GM12878 (cell line): ENCODE measurements at regions not wholly inside any gene's neighbourhood (a gene's known extent, or its start where the extent isn't known, plus 50 kb on each side); places are given as distances from the start of the nearest gene placed in this dataset.

Experiments used
- ATAC-seq: fragments of 200-7000 bp; cut with Tn5 transposase; 3 replicates; pipeline ENCODE4 v1.9.1; 2020; ENCODE audit warnings: mild to moderate bottlenecking, moderate library complexity
- BruUV-seq: library from RNA; stranded (reverse); fragments of 400-500 nt; replicated peaks from 2 replicates; lab custom pipeline; 2021; lab: Mats Ljungman, UMichigan
- CTCF ChIA-PET: fragments of 300-600 bp; sonication (Branson Sonifier 250); formaldehyde crosslinking; extraction: SDS; loops from one replicate; lab custom pipeline; 2021; ENCODE audit warnings: inconsistent platforms; lab: Yijun Ruan, JAX
- POLR2A ChIA-PET: fragments of 350-600 bp; formaldehyde crosslinking; extraction: SDS; loops from one replicate; lab custom pipeline; 2021; ENCODE audit warnings: inconsistent platforms; lab: Charles Lee
- RAD21 ChIA-PET: fragments of 300-600 bp; sonication (Branson Sonifier 250); formaldehyde crosslinking; loops from one replicate; lab custom pipeline; 2023; ENCODE audit warnings: antibody characterized with exemption; ENCODE audit not compliant: unreplicated experiment; lab: Charles Lee
- SMC1A ChIA-PET: fragments of 300-600 bp; sonication (Branson Sonifier 250); formaldehyde crosslinking; loops from one replicate; lab custom pipeline; 2023; ENCODE audit not compliant: unreplicated experiment, uncharacterized antibody; lab: Charles Lee
- DNase-seq: peaks from one replicate; pipeline ENCODE4 v3.0.0-alpha.2; 2011; ENCODE audit warnings: low read depth, low spot score
- FAIRE-seq: peaks from 3 replicates; lab custom pipeline; 2011; peaks lifted over from hg19 to GRCh38; lab: Jason Lieb, UNC
- H2AFZ ChIP-seq: 2 replicates; pipeline ENCODE4 v1.6.0; 2011; ENCODE audit warnings: low read depth, low read length, control low read depth; ENCODE audit not compliant: control insufficient read depth
- H3K27ac ChIP-seq: 2 replicates; pipeline ENCODE4 v1.5.1; 2011; ENCODE audit warnings: control low read depth; ENCODE audit not compliant: control insufficient read depth, insufficient read depth
- H3K27me3 ChIP-seq, 2 experiments: replicated peaks in 1 of 2; 2 replicates each; pipeline versions ENCODE4 v1.6.0 to v1.6.1; 2011; ENCODE audit warnings: low read length in 1 of 2; ENCODE audit not compliant: control insufficient read depth in 2 of 2, insufficient read depth in 2 of 2
- H3K36me3 ChIP-seq, 2 experiments: 2 replicates each; pipeline ENCODE4 v1.5.1; 2011; ENCODE audit warnings: low read length in 1 of 2; ENCODE audit not compliant: control insufficient read depth in 2 of 2, insufficient read depth in 2 of 2
- H3K4me1 ChIP-seq: 2 replicates; pipeline ENCODE4 v1.6.1; 2011; ENCODE audit warnings: mild to moderate bottlenecking, low read length, moderate library complexity, mixed read lengths; ENCODE audit not compliant: control insufficient read depth, insufficient read depth
- H3K4me2 ChIP-seq: 2 replicates; pipeline ENCODE4 v1.6.0; 2011; ENCODE audit warnings: control low read depth; ENCODE audit not compliant: control insufficient read depth, insufficient read depth
- H3K4me3 ChIP-seq: fragments of 200-600 bp; sonication (generic); 2 replicates; pipeline ENCODE4 v1.5.1; 2016
- H3K79me2 ChIP-seq: 2 replicates; pipeline ENCODE4 v1.6.0; 2011; ENCODE audit warnings: low read length; ENCODE audit not compliant: control insufficient read depth, insufficient read depth
- H3K9ac ChIP-seq: 2 replicates; pipeline ENCODE4 v1.8.0; 2011; ENCODE audit warnings: low read length, control low read depth, mixed read lengths; ENCODE audit not compliant: control insufficient read depth, insufficient read depth
- H3K9me3 ChIP-seq: replicated peaks from 3 replicates; pipeline ENCODE4 v1.5.1; 2011; ENCODE audit warnings: mild to moderate bottlenecking, low read length; ENCODE audit not compliant: control insufficient read depth, insufficient read depth
- H4K20me1 ChIP-seq: 2 replicates; pipeline ENCODE4 v1.6.0; 2011; ENCODE audit not compliant: control insufficient read depth, insufficient read depth
- CBFB ChIP-seq: IDR thresholded peaks from 2 replicates; pipeline ENCODE4 v1.6.1; 2016; ENCODE audit warnings: antibody characterized with exemption, low read depth
- CEBPB ChIP-seq, 2 experiments: fragments of 150-350 bp in 1 of 2; IDR thresholded peaks; 2 replicates each; pipeline ENCODE4 v1.6.1; 2012 to 2014; ENCODE audit warnings: low read depth in 2 of 2, low read length in 2 of 2, borderline replicate concordance in 1 of 2, inconsistent platforms in 1 of 2
- HDAC6 ChIP-seq: fragments of 200-600 bp; sonication (generic); IDR thresholded peaks from one replicate; pipeline ENCODE4 v1.8.0; 2017; ENCODE audit warnings: antibody characterized with exemption; ENCODE audit not compliant: unreplicated experiment
- NRF1 ChIP-seq: conservative IDR thresholded peaks from 2 replicates; pipeline ENCODE4 v1.6.1; 2011; ENCODE audit warnings: mild to moderate bottlenecking, low read depth, low read length, improper control_type of control experiment
- PAX5 ChIP-seq: IDR thresholded peaks from 2 replicates; pipeline ENCODE4 v1.6.1; 2011; ENCODE audit warnings: low read depth, low read length, borderline replicate concordance
- TARDBP ChIP-seq: IDR thresholded peaks from 2 replicates; pipeline ENCODE4 v1.6.1; 2016; ENCODE audit warnings: borderline replicate concordance
- TBL1XR1 ChIP-seq: IDR thresholded peaks from 2 replicates; pipeline ENCODE4 v1.6.1; 2012; ENCODE audit warnings: low read depth, low read length, improper control_type of control experiment
- TCF7 ChIP-seq: IDR thresholded peaks from 2 replicates; pipeline ENCODE4 v1.6.1; 2014; ENCODE audit warnings: antibody characterized with exemption, borderline replicate concordance
- ZZZ3 ChIP-seq: IDR thresholded peaks from 2 replicates; pipeline ENCODE4 v1.6.1; 2011; ENCODE audit warnings: low read depth; ENCODE audit not compliant: control insufficient read depth, insufficient read length
- WGBS: methylation state at CpG from one replicate; pipeline ENCODE4 v1.1.6; 2016; ENCODE audit warnings: low lambda C conversion rate; ENCODE audit not compliant: insufficient replicate concordance, insufficient coverage; ENCODE audit errors: missing lambda C conversion rate; 5-methylcytosine and 5-hydroxymethylcytosine counted together
- in situ Hi-C: fragments of 300-500 bp; cut with MboI; formaldehyde crosslinking; loops from 9 replicates; pipeline ENCODE4 v1.14.3; 2018; ENCODE audit warnings: mixed read lengths
- intact Hi-C: fragments of 100-400 bp; cut with micrococcal nuclease; formaldehyde crosslinking; loops from one replicate; pipeline ENCODE4 v1.14.2; 2022; ENCODE audit not compliant: unreplicated experiment
- TF ChIP-seq, protein P1 (sequence below): IDR thresholded peaks from 2 replicates; pipeline ENCODE4 v1.6.1; 2011; ENCODE audit warnings: borderline replicate concordance, low read depth, mild to moderate bottlenecking, moderate library complexity, mixed read lengths, low read length; ENCODE audit not compliant: insufficient read depth; ENCODE audit errors: extremely low read length
- TF ChIP-seq, protein P2 (sequence below): fragments of 450-650 bp; formaldehyde crosslinking; IDR thresholded peaks from 2 replicates; pipeline ENCODE4 v1.4.0; 2022; ENCODE audit warnings: mild to moderate bottlenecking, moderate library complexity
- TF ChIP-seq, protein P3 (sequence below): fragments of 150-350 bp; IDR thresholded peaks from 2 replicates; pipeline ENCODE4 v1.6.1; 2014; ENCODE audit warnings: mild to moderate bottlenecking, low read depth, low read length
- TF ChIP-seq, protein P4 (sequence below): IDR thresholded peaks from 2 replicates; pipeline ENCODE4 v1.6.1; 2011; ENCODE audit warnings: borderline replicate concordance, low read depth, mild to moderate bottlenecking, moderate library complexity, low read length; ENCODE audit not compliant: insufficient read depth, poor library complexity, severe bottlenecking

DNA sequence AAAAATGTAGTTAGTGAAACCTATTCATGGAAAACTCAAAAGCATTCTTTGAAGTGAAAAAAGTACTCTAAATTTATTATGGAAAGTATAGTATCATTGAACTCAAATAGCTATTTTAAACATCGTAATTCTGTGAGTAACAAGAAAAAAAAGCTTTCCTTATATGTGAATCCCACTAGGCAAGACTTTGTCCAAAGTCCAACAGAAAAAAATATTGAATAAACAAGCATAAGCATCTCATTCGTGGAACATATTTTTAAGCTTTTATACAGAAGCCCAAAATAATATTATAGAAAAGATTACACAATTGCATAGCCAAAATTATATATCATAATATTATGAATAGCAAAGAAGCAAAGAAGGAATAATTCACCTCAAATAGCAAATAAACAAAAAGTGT lies 79.4 kb upstream of the IFNE start:
- SMC1A ChIA-PET = interaction anchor here (1.1 kb wide), 1 partner anchor 10 kb away, joined by 5 read pairs; no protein-coding TSS in a partner anchor
- Histone ChIP-seq H3K9me3 (no peaks in the 10 kb centered on the region), H3K36me3 (no peaks in the 10 kb centered on the region), H3K4me3 (no peak overlapping the region), H3K4me2 (no peak overlapping the region), H3K27ac (no peak overlapping the region), H3K79me2 (no peaks in the 10 kb centered on the region), H4K20me1 (no peaks in the 10 kb centered on the region), H2AFZ (no peak overlapping the region), H3K4me1 (no peaks in the 10 kb centered on the region), H3K9ac (no peak overlapping the region), H3K27me3 (peaks cover 3 to 17% of the 10 kb centered on the region in 2 experiments)
- intact Hi-C loops (no loop called here), in situ Hi-C loops (no loop called here)
- RAD21 ChIA-PET = no interaction called here
- TF ChIP-seq NRF1 = no peak
- TF ChIP-seq, protein P1, sequence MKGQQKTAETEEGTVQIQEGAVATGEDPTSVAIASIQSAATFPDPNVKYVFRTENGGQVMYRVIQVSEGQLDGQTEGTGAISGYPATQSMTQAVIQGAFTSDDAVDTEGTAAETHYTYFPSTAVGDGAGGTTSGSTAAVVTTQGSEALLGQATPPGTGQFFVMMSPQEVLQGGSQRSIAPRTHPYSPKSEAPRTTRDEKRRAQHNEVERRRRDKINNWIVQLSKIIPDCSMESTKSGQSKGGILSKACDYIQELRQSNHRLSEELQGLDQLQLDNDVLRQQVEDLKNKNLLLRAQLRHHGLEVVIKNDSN = no peak
- TF ChIP-seq, protein P2, sequence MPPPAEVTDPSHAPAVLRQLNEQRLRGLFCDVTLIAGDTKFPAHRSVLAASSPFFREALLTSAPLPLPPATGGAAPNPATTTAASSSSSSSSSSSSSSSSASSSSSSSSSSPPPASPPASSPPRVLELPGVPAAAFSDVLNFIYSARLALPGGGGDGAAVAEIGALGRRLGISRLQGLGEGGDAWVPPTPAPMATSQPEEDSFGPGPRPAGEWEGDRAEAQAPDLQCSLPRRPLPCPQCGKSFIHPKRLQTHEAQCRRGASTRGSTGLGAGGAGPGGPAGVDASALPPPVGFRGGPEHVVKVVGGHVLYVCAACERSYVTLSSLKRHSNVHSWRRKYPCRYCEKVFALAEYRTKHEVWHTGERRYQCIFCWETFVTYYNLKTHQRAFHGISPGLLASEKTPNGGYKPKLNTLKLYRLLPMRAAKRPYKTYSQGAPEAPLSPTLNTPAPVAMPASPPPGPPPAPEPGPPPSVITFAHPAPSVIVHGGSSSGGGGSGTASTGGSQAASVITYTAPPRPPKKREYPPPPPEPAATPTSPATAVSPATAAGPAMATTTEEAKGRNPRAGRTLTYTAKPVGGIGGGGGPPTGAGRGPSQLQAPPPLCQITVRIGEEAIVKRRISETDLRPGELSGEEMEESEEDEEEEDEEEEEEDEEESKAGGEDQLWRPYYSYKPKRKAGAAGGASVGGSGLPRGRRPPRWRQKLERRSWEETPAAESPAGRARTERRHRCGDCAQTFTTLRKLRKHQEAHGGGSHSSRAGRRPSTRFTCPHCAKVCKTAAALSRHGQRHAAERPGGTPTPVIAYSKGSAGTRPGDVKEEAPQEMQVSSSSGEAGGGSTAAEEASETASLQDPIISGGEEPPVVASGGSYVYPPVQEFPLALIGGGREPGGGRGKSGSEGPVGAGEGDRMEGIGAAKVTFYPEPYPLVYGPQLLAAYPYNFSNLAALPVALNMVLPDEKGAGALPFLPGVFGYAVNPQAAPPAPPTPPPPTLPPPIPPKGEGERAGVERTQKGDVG (CRISPR knock-in tag) = no peak
- TF ChIP-seq PAX5 = no peak
- no peak for TF ChIP-seq CBFB
- no peak for TF ChIP-seq TCF7
- no peak for TF ChIP-seq TARDBP
- TF ChIP-seq, protein P3, sequence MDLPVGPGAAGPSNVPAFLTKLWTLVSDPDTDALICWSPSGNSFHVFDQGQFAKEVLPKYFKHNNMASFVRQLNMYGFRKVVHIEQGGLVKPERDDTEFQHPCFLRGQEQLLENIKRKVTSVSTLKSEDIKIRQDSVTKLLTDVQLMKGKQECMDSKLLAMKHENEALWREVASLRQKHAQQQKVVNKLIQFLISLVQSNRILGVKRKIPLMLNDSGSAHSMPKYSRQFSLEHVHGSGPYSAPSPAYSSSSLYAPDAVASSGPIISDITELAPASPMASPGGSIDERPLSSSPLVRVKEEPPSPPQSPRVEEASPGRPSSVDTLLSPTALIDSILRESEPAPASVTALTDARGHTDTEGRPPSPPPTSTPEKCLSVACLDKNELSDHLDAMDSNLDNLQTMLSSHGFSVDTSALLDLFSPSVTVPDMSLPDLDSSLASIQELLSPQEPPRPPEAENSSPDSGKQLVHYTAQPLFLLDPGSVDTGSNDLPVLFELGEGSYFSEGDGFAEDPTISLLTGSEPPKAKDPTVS = no peak
- no peak for TF ChIP-seq HDAC6
- TF ChIP-seq CEBPB (IDR thresholded peaks at IDR 0.05; ENCODE audit: borderline replicate concordance in 1 of 2, low read depth in 2 of 2, low read length in 2 of 2) = no peak
- no peak for TF ChIP-seq TBL1XR1
- no peak for TF ChIP-seq ZZZ3
- TF ChIP-seq, protein P4, sequence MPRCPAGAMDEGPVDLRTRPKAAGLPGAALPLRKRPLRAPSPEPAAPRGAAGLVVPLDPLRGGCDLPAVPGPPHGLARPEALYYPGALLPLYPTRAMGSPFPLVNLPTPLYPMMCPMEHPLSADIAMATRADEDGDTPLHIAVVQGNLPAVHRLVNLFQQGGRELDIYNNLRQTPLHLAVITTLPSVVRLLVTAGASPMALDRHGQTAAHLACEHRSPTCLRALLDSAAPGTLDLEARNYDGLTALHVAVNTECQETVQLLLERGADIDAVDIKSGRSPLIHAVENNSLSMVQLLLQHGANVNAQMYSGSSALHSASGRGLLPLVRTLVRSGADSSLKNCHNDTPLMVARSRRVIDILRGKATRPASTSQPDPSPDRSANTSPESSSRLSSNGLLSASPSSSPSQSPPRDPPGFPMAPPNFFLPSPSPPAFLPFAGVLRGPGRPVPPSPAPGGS = no peak
- BruUV-seq = no TSS peak
- DNase-seq (no peak), ATAC-seq (no peak), FAIRE-seq (no peak)
- POLR2A ChIA-PET = no interaction called here
- CTCF ChIA-PET = interaction anchor here (1.3 kb wide), 2 partner anchors 8 to 10 kb away, joined by 3 to 4 read pairs; no protein-coding TSS in a partner anchor
- WGBS = 3% methylated on average over 2 of the region's 2 CpGs
